Heart right ventricle (tissue), 16 donors: ENCODE measurements at regions not wholly inside any gene's neighbourhood (a gene's known extent, or its start where the extent isn't known, plus 50 kb on each side); places are given as distances from the start of the nearest gene placed in this dataset.

Source experiments
- ATAC-seq, 8 donors: fragments of 200-7000 bp; cut with Tn5 transposase; one replicate each; pipeline ENCODE4 v1.9.1; 2020; ENCODE audit warnings: mild to moderate bottlenecking in 8 of 8, moderate library complexity in 8 of 8, moderate number of reproducible peaks in 1 of 8
- DNase-seq, 2 donors: peaks; one replicate each; pipeline ENCODE4 v3.0.0-alpha.2; 2020
- H3K27ac ChIP-seq, 10 donors: fragments of 200-600 bp; sonication (generic) in 2 of 10; one replicate each; pipeline versions ENCODE4 v1.5.0 to v1.8.0; 2020 to 2022; ENCODE audit warnings: mild to moderate bottlenecking in 3 of 10
- H3K27me3 ChIP-seq, 7 donors: fragments of 200-600 bp; one replicate each; pipeline ENCODE4 v1.8.0; 2021 to 2022; ENCODE audit warnings: mild to moderate bottlenecking in 2 of 7
- H3K36me3 ChIP-seq, 9 donors: fragments of 200-600 bp; sonication (generic) in 1 of 9; one replicate each; pipeline versions ENCODE4 v1.5.0 to v1.8.0; 2020 to 2022; ENCODE audit warnings: mild to moderate bottlenecking in 2 of 9
- H3K4me1 ChIP-seq, 9 donors: fragments of 200-600 bp; sonication (generic) in 1 of 9; one replicate each; pipeline versions ENCODE4 v1.5.0 to v1.8.0; 2020 to 2022; ENCODE audit warnings: mild to moderate bottlenecking in 4 of 9
- H3K4me3 ChIP-seq, 10 donors: fragments of 200-600 bp; sonication (generic) in 2 of 10; one replicate each; pipeline versions ENCODE4 v1.5.0 to v1.8.0; 2020 to 2022; ENCODE audit warnings: mild to moderate bottlenecking in 7 of 10, moderate library complexity in 2 of 10
- H3K9me3 ChIP-seq, 11 donors: fragments of 200-600 bp in 10 of 11; sonication (generic) in 2 of 11; one replicate each; pipeline versions ENCODE4 v1.5.0 to v1.8.0; 2013 to 2022; ENCODE audit warnings: mild to moderate bottlenecking in 2 of 11, control low read depth in 1 of 11, moderate library complexity in 1 of 11
- WGBS, 2 donors: extraction: QIAGEN DNeasy Blood & Tissue Kit; methylation state at CpG; one replicate each; pipeline ENCODE4 v1.1.7; 2013; ENCODE audit warnings: inconsistent platforms in 1 of 2; 5-methylcytosine and 5-hydroxymethylcytosine counted together
- intact Hi-C, 10 donors: fragments of 100-400 bp; cut with DNase I; formaldehyde crosslinking; loops; one replicate each; pipeline versions ENCODE4 v1.11.1 to v1.14.2; 2022
- TF ChIP-seq, protein P1 (sequence below), 9 donors: fragments of 200-600 bp; sonication (generic) in 2 of 9; IDR thresholded peaks; one replicate each; pipeline versions ENCODE4 v1.5.0 to v1.8.0; 2021 to 2022; ENCODE audit warnings: antibody characterized with exemption in 9 of 9, mild to moderate bottlenecking in 5 of 9, moderate library complexity in 1 of 9
- donor health status: Arrhythmogenic right ventricular cardiomyopathy.
- donor health status: ischemic (EF 13 %, LVEDD 7.1; RV severe dilation, severe dysfunction).
- donor health status: healthy with polysubstance abuse.
- donor health status: DM: no; HTN: yes; CAD: no.
- donor health status: DM: no; HTN: no; CAD: no.
- donor health status: ischemic (EF 25% LVEDD 6.9; RV normal size, moderate dysfunction).
- donor health status: ischemic (EF 25% LVEDD 5.7; RV mildly dilated, moderate dysfunction).
- donor health status: healthy.
- donor health status: DM: yes; HTN: yes; CAD: no.
- donor health status: Ischemic cardiomyopathy.
- donor health status: ischemic (EF 35%, LVEDD 5.7; RV mildly dilated, moderate dysfunction).
- donor health status: nonischemic (EF 11% LVEDD 7.7; RV severe dilation, severe dysfunction).
- donor health status: DM: yes; HTN: yes; CAD: no.
- donor health status: PGD.
- donor health status: ischemic (EF 29% LVEDD 5.4; RV normal size, mild dysfunction).
- donor health status: nonischemic (EF 23%, LVEDD 6.1; RV moderate dilation, normal function).

DNA sequence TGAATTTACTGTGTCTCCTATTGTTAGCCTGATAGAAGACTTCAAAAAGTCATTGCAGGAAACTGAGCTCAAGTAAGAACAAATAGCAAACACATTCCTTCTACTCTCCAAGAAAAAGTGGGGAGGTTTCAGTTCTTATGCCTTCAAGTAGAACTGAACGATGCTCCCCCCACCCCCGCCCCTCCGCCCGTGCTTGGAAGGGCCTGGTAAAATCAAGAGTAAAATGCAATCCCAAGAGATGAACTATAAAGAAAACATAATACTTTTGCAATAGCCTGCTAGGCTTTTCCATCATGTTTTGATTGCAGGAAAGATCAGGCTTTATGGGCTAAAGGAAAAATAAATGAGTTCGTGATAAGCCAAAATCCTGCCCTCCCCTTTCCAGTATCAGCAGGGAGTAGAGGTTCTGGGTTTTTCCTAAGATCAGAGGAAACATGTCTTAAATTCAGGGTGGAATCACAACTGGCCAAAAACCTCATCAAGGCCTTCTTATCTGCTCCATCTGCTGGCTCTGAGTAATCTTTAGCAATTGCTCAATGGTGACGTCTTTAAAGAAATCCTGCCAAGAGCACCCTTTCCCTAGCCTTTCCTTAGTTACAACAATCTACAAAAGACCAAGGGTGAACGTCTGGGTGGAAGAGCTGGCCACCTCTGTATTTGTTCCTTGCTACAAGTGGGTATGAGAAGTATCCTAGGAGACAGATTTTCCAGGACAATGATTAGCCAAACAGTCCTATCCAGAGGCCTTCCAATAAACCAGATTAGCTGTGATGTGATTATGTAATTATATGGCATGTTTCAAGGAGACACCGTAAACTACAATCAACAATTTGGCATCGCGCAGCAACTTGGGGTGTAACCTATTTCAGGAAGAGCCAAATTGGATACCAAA, 66.3 kb upstream of the FAM9C start:
- DNase-seq: peak; percentile 30 to 66
- ATAC-seq: peak; percentile 77 to 95 (median 90)
- peak overlapping the region; percentile 22 to 80 (median 64) for H3K27ac ChIP-seq
- peaks cover 0 to 32% (median 15%) of the 10 kb centered on the region in 9 donors for H3K4me1 ChIP-seq
- 29 to 36% methylated on average over 10 of the region's 10 CpGs for WGBS, 2 donors
- peaks cover 0 to 9% (median 0%) of the 10 kb centered on the region in 7 donors for H3K27me3 ChIP-seq
- peaks cover 0 to 6% (median 0%) of the 10 kb centered on the region in 11 donors for H3K9me3 ChIP-seq
- intact Hi-C loops: loop anchor here in 5 of 10 donors (5.0 to 10.0 kb wide), 5 partner anchors 86 to 138 kb away; partner anchors contain the start of gene TMSB4X (in 1 of the 5)
- H3K4me3 ChIP-seq: no peak overlapping the region
- no peaks in the 10 kb centered on the region for H3K36me3 ChIP-seq
- TF ChIP-seq, protein P1, sequence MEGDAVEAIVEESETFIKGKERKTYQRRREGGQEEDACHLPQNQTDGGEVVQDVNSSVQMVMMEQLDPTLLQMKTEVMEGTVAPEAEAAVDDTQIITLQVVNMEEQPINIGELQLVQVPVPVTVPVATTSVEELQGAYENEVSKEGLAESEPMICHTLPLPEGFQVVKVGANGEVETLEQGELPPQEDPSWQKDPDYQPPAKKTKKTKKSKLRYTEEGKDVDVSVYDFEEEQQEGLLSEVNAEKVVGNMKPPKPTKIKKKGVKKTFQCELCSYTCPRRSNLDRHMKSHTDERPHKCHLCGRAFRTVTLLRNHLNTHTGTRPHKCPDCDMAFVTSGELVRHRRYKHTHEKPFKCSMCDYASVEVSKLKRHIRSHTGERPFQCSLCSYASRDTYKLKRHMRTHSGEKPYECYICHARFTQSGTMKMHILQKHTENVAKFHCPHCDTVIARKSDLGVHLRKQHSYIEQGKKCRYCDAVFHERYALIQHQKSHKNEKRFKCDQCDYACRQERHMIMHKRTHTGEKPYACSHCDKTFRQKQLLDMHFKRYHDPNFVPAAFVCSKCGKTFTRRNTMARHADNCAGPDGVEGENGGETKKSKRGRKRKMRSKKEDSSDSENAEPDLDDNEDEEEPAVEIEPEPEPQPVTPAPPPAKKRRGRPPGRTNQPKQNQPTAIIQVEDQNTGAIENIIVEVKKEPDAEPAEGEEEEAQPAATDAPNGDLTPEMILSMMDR (IDR thresholded peaks at IDR 0.05): no peak

DNA sequence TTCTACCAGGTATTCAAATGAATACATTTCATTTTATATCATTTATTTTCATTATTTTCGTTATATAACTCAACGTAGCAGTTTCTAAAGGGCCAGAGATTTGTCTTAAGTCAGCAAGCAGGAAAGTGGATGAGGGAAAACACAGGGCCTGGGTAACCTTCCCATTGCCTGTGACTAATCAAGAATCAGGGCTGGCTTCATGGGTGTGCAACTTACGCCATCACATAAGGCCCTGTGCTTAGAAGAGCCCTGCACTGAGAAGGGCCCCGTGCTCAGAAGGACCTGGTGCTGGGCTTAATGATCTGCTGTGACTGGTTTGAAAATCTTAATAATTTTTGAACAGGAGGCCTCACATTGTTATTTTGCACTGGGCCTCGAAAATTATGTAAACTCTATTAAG, 65.4 kb upstream of the FAM9C start:
- ATAC-seq (no peak), DNase-seq (no peak)
- Histone ChIP-seq H3K27ac (peak overlapping the region; percentile 18 to 80 (median 62)), H3K4me1 (peaks cover 0 to 28% (median 7%) of the 10 kb centered on the region in 9 donors), H3K27me3 (peaks cover 0 to 8% (median 0%) of the 10 kb centered on the region in 7 donors), H3K36me3 (no peaks in the 10 kb centered on the region), H3K4me3 (no peak overlapping the region), H3K9me3 (peaks cover 0 to 6% (median 0%) of the 10 kb centered on the region in 11 donors)
- intact Hi-C loops: loop anchor here in 6 of 10 donors (5.0 to 10.0 kb wide), 8 partner anchors 85 to 365 kb away; partner anchors contain the start of gene TMSB4X (in 2 of the 6)
- TF ChIP-seq, protein P1 (IDR thresholded peaks at IDR 0.05): no peak
- 62 to 91% methylated on average over 5 of the region's 5 CpGs for WGBS, 2 donors

DNA sequence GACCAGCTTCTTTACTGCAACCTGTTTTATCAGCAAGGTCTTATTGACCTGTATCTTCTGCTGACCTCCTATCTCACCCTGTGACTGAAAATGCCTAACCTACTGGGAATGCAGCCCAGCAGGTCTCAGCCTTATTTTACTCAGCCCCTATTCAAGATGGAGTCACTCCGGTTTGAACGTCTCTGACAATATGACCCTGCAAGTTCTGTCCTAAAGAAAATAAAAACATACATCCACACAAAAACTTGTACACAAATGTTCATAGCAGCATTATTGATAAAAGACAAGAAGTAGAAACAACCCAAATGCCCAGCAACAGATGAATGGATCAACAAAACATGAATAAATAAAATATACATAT, 59.5 kb upstream of the FAM9C start:
- H3K27ac ChIP-seq: no peak overlapping the region
- no peak overlapping the region for H3K4me3 ChIP-seq
- intact Hi-C loops: loop anchor here in 5 of 10 donors (5.0 to 10.0 kb wide), 6 partner anchors 63 to 371 kb away; partner anchors contain the start of gene TMSB4X (in 2 of the 5)
- ATAC-seq (no peak), DNase-seq (no peak)
- H3K36me3 ChIP-seq: no peaks in the 10 kb centered on the region
- peaks cover 0 to 31% (median 0%) of the 10 kb centered on the region in 7 donors for H3K27me3 ChIP-seq
- WGBS, 2 donors: 98 to 100% methylated on average over 2 of the region's 2 CpGs
- TF ChIP-seq, protein P1 (IDR thresholded peaks at IDR 0.05): no peak
- H3K9me3 ChIP-seq: no peaks in the 10 kb centered on the region
- peaks cover 0 to 51% (median 26%) of the 10 kb centered on the region in 9 donors for H3K4me1 ChIP-seq

DNA sequence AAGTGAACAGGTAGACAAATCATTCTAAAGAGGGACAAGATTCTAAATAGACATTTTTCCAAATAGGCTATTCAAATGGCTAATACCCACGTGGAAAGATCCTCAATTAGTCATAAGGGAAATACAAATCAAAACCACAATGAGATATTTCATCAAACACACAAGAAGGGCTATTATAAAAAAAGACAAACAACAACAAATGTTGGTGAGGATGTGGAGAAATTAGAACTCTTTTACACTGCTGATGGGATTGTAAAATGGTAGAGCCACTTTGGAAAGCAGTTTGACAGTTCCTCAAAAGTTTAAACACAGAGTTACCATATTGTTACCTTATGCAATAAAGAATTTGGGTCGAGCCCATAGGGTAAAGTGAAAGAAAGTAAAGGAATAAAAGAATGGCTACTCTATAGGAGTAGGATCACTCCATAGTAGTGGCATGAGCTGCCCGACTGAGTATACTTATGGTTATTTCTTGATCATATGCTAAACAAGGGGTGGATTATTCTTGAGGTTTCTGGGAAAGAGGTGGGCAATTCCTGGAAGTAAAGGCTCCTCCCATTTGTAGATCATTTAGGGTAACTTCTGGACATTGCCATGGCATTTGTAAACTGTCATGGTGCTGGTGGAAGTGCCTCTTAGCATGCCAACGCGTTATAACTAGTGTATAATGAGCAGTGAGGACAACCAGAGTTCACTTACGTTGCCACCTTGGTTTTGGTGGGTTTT, 58.9 kb upstream of the FAM9C start:
- 87% methylated on average over 6 of the region's 6 CpGs for WGBS, 2 donors
- peak overlapping the region in 5 of 10 donors; percentile 27 to 80 (median 69) for H3K27ac ChIP-seq

More for the DNA sequence above, 58.9 kb upstream of the FAM9C start:
- TF ChIP-seq, protein P1 (IDR thresholded peaks at IDR 0.05): no peak
- Histone ChIP-seq H3K4me3 (no peak overlapping the region), H3K4me1 (peaks cover 0 to 47% (median 27%) of the 10 kb centered on the region in 9 donors), H3K9me3 (no peaks in the 10 kb centered on the region), H3K36me3 (no peaks in the 10 kb centered on the region), H3K27me3 (peaks cover 0 to 32% (median 0%) of the 10 kb centered on the region in 7 donors)
- intact Hi-C loops: loop anchor here in 5 of 10 donors (5.0 to 10.0 kb wide), 6 partner anchors 64 to 371 kb away; partner anchors contain the start of gene TMSB4X (in 2 of the 5)
- DNase-seq: no peak
- no peak for ATAC-seq
